Endometrium (tissue), 2 donors: ENCODE measurements at regions not wholly inside any gene's neighbourhood (a gene's known extent, or its start where the extent isn't known, plus 50 kb on each side); places are given as distances from the start of the nearest gene placed in this dataset.

Experiments
- FAIRE-seq: peaks from 2 replicates; lab custom pipeline; 2012; peaks lifted over from hg19 to GRCh38; lab: Jason Lieb, UNC
- donor health status: control.
- donor health status: control.

DNA sequence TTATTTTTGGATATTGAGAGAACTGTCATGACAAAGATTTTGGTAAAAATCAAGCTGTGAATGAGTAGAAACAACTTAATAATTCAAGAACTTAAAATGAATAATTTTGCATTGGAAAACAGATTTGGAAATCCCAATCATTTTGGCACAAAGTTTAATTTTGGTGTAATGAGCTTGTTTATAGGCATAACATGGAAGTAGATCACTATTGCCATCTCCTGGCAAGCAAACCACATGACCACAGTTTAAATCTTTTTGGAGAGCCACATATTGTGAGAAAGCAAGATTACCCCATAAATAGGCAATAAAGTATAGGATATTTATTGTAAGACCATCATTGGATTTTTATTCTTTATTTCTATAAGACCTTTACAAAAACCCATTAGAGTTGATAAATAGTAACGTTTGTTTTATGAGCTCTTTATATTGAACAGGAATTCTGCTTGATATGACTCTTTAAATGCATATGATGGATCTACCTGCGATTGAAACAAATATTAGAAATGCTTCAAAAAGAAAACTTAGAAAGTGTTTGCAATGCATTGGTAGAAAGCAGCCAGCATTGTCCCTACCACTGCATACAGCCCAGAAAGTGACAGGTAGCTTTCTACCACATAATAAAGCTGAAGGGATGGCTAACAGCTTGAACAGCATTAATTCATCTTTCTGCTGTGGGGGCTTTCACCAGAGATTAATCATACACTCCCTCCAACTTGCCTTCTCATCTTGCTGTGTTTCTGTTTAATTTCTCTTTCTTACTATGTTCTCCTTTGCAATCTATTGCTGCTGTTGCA lies 766.8 kb downstream of the TBL1XR1 start:
- FAIRE-seq: peak; percentile 92

- FAIRE-seq: no peak
Observed at GRCh38 chr3:176428552-176428951, 768.7 kb downstream of the TBL1XR1 start.

GRCh38 chr3:176426371-176426770 lies 770.9 kb downstream of the TBL1XR1 start:
- no peak for FAIRE-seq

DNA sequence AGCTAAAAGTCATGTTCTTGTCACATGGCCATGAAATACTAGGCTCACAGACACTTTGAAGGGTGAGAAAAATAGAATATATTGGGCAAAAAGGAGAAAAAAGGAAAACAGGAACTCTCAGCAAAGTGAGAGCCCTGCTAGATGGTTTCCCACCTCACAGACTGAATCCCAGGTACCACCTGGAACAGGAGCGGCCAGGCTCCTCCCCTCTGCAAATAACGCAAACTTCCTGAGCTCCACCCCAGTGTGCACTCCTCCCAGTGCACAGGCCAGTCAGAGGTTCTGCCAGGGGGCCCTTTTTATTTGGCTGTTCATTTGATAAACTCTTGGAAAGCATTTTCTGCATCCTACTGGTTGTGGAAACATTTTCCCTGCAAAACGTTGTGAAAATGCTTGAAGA lies 780.4 kb downstream of the TBL1XR1 start:
- FAIRE-seq: no peak

GRCh38 chr3:176415661-176416295 lies 781.5 kb downstream of the TBL1XR1 start:
- FAIRE-seq: no peak

- FAIRE-seq: no peak
Observed at GRCh38 chr3:176412771-176413170, 784.5 kb downstream of the TBL1XR1 start.

- FAIRE-seq: no peak
Observed at GRCh38 chr3:176403531-176403930, 793.8 kb downstream of the TBL1XR1 start.

GRCh38 chr3:176401211-176401610 lies 796.1 kb downstream of the TBL1XR1 start:
- no peak for FAIRE-seq

- no peak for FAIRE-seq
Observed at GRCh38 chr3:176399193-176399592, 798.1 kb downstream of the TBL1XR1 start.

DNA sequence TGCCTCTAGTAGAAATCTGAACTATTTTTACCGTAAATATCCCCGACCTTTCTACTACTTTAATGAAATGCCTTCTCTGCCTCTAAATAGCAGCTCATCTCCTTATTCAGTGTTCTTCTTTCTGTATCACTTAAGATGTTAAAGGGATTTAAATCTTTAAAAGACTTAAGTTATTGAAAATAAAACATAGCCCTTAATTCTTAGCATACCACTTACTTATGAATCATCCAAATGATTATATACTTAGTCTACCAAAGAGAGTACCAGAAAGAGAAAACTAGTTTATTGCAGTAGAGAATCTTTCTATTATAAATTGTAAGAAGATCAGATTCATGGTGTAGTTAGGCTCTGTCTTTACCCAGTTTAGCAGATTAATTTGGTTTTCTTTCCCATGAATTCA lies 802.0 kb downstream of the TBL1XR1 start:
- no peak for FAIRE-seq

- FAIRE-seq: no peak
Observed at GRCh38 chr3:176378789-176379188, 818.5 kb downstream of the TBL1XR1 start.

GRCh38 chr3:176376531-176376930 lies 820.8 kb downstream of the TBL1XR1 start:
- no peak for FAIRE-seq

GRCh38 chr3:176375519-176375918 lies 821.8 kb downstream of the TBL1XR1 start:
- FAIRE-seq: no peak

GRCh38 chr3:176362191-176362731 lies 835.0 kb downstream of the TBL1XR1 start:
- FAIRE-seq: no peak

DNA sequence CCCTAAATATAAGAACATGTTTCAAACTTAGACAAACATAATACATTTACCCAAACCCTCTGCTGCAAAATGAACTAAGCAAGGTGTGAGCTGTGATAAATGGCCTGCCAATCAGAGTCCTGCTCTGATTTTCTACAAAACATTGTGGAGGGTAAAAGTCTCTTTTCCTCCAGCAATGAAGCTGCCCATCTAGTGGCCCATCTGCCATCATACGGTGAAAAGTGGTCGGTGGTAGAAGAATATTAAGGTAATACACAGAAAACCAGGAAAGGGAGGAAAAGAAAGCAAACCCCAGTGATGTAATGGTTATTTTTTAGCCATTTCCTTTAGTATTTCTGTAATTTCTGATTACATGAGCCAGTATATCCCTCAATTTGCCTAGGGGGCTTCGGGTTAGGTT lies 838.1 kb downstream of the TBL1XR1 start:
- no peak for FAIRE-seq

- FAIRE-seq: peak; percentile 43
Observed at GRCh38 chr3:176357891-176358290, 839.4 kb downstream of the TBL1XR1 start.

DNA sequence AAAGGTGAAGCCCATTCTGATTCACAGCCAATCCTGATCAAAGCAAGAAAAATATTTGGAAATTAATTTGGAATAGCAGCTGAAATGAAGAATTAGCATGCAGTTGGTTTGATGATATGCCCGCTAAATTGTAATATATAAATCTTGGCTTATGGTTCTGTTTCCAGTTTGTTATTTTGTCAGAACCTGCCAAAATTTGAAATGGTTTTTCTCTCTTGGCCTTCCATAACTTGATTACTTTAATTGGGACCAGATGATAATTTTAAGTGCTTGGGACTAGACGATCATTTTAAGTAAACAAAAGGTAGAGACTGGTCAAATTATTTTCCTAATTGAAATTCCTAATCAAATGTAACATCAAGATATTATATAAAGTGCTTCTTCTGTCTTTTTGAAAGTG lies 842.4 kb downstream of the TBL1XR1 start:
- peak; percentile 91 for FAIRE-seq

GRCh38 chr3:176352716-176353334 lies 844.5 kb downstream of the TBL1XR1 start:
- FAIRE-seq: no peak

DNA sequence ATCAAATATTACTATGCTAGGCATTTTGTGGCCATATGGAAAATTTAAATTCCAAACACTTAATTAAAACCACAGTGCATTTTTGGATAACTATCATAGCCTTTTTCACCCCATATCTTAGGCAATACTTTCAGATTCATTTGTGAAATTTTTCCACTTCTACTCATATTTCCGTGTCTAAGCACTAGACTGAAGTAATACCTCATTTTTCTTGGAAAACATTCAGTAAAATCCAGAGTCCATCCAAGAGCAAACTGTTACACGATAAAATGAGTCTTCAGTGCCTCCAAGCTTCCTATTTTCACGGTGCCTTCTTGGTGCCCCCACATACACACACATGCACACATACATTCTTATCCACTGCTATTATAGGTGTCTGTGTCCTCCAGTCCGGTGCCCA lies 845.9 kb downstream of the TBL1XR1 start:
- no peak for FAIRE-seq

DNA sequence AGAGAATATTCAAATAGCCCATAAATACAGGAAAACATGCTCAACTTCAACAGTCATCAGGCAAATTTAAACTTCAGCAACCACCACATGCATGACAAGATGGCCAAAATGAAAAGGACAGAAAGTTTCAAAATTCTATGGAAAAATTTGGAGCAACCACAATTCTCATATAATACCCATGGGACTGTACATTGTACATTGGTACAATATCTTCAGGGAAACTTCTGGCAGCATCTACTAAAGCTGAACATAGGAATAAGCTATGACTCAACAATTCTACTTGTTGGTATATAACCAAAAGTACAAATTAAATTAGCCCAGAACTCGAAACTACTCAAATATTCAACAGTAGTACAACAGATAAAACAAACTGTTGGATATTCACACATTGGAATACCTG lies 847.6 kb downstream of the TBL1XR1 start:
- no peak for FAIRE-seq

DNA sequence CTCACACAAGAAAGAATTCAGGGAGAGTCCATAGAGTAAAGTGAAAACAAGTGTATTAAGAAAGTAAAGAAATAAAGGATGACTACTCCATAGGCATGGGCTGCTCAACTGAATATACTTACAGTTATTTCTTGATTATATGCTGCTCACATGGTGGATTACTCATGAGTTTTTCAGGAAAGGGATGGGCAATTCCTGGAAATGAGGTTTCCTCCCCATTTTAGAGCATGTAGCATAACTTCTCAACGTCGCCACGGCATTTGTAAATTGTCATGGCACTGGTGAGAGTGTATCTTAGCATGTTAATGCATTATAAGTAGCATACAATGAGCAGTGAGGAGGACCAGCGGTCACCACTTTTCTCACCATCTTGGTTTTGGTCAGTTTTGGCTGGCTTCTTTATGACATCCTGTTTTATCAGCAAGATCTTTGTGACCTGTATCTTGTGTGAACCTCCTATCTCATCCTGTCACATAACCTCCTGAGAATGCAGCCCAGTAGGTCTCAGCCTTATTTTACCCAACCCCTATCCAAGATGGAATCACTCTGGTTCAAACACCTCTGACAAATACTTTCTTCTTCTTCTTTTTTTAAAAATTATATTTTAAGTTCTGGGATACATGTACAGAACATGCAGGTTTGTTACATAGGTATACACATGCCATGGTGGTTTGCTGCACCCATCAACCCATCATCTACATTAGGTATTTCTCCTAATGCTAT lies 849.7 kb downstream of the TBL1XR1 start:
- FAIRE-seq: no peak

- FAIRE-seq: no peak
Observed at GRCh38 chr3:176341963-176342362, 855.3 kb downstream of the TBL1XR1 start.
